Activated CD4-positive, CD25-positive, alpha-beta regulatory T cell (primary cell): ENCODE measurements at regions not wholly inside any gene's neighbourhood (a gene's known extent, or its start where the extent isn't known, plus 50 kb on each side); places are given as distances from the start of the nearest gene placed in this dataset.

Source experiments
- DNase-seq, 4 experiments: peaks; one replicate each; lab custom pipeline; 2025; lab: John Stamatoyannopoulos, UW

- no peak for DNase-seq
Measured at GRCh38 chr14:71680736-71681387, 251.4 kb upstream of the RGS6 start.

- no peak for DNase-seq
Measured at GRCh38 chr14:71682337-71682736, 249.9 kb upstream of the RGS6 start.

- DNase-seq: no peak
Measured at GRCh38 chr14:71684323-71684722, 247.9 kb upstream of the RGS6 start.

- no peak for DNase-seq
Measured at GRCh38 chr14:71686677-71687076, 245.6 kb upstream of the RGS6 start.

GRCh38 chr14:71687166-71687831 lies 244.9 kb upstream of the RGS6 start:
- no peak for DNase-seq

- no peak for DNase-seq
Measured at GRCh38 chr14:71688576-71688975, 243.7 kb upstream of the RGS6 start.

- DNase-seq: no peak
Measured at GRCh38 chr14:71690478-71690877, 241.8 kb upstream of the RGS6 start.

GRCh38 chr14:71692496-71692895 lies 239.7 kb upstream of the RGS6 start:
- DNase-seq: no peak

- no peak for DNase-seq
Measured at GRCh38 chr14:71693381-71693780, 238.8 kb upstream of the RGS6 start.

- DNase-seq: no peak
Measured at GRCh38 chr14:71694591-71695530, 237.4 kb upstream of the RGS6 start.

GRCh38 chr14:71695611-71696350 lies 236.4 kb upstream of the RGS6 start:
- no peak for DNase-seq

GRCh38 chr14:71698027-71698426 lies 234.2 kb upstream of the RGS6 start:
- DNase-seq: no peak

GRCh38 chr14:71698673-71699072 lies 233.6 kb upstream of the RGS6 start:
- DNase-seq: no peak

GRCh38 chr14:71701990-71702389 lies 230.2 kb upstream of the RGS6 start:
- no peak for DNase-seq

- no peak for DNase-seq
Measured at GRCh38 chr14:71702786-71703185, 229.4 kb upstream of the RGS6 start.

- DNase-seq: no peak
Measured at GRCh38 chr14:71703477-71703876, 228.8 kb upstream of the RGS6 start.

- no peak for DNase-seq
Measured at GRCh38 chr14:71704210-71704609, 228.0 kb upstream of the RGS6 start.

GRCh38 chr14:71705460-71705859 lies 226.8 kb upstream of the RGS6 start:
- DNase-seq: no peak

GRCh38 chr14:71709076-71709475 lies 223.2 kb upstream of the RGS6 start:
- DNase-seq: no peak

- no peak for DNase-seq
Measured at GRCh38 chr14:71709987-71710386, 222.2 kb upstream of the RGS6 start.

- DNase-seq: no peak
Measured at GRCh38 chr14:71711125-71711524, 221.1 kb upstream of the RGS6 start.

- no peak for DNase-seq
Measured at GRCh38 chr14:71711619-71712018, 220.6 kb upstream of the RGS6 start.
